Smooth muscle cell (in vitro differentiated cells): ENCODE measurements at regions not wholly inside any gene's neighbourhood (a gene's known extent, or its start where the extent isn't known, plus 50 kb on each side); places are given as distances from the start of the nearest gene placed in this dataset.

Source experiments
- DNase-seq: peaks from one replicate; lab custom pipeline; 2025; ENCODE audit not compliant: unreplicated experiment; lab: John Stamatoyannopoulos, UW
- H2AFZ ChIP-seq: fragments of 200-600 bp; sonication (generic); 2 replicates; pipeline ENCODE4 v1.6.0; 2016; ENCODE audit warnings: antibody characterized with exemption, low read depth, mild to moderate bottlenecking
- H3F3A ChIP-seq: fragments of 200-600 bp; sonication (generic); 2 replicates; pipeline ENCODE4 v1.6.0; 2017; ENCODE audit warnings: antibody characterized with exemption, low read depth
- H3K27ac ChIP-seq: fragments of 200-600 bp; sonication (generic); 2 replicates; pipeline ENCODE4 v1.5.1; 2016; ENCODE audit warnings: low read depth, mild to moderate bottlenecking
- H3K27me3 ChIP-seq: fragments of 200-600 bp; sonication (generic); 2 replicates; pipeline ENCODE4 v1.6.1; 2016; ENCODE audit warnings: low read depth, mild to moderate bottlenecking
- H3K36me3 ChIP-seq: fragments of 200-600 bp; sonication (generic); 2 replicates; pipeline ENCODE4 v1.5.1; 2016; ENCODE audit warnings: low read depth
- H3K4me1 ChIP-seq: fragments of 200-600 bp; sonication (generic); 2 replicates; pipeline ENCODE4 v1.5.1; 2016; ENCODE audit warnings: low read depth
- H3K4me2 ChIP-seq: fragments of 200-600 bp; sonication (generic); 2 replicates; pipeline ENCODE4 v1.6.0; 2016; ENCODE audit warnings: mild to moderate bottlenecking
- H3K4me3 ChIP-seq: fragments of 200-600 bp; sonication (generic); 2 replicates; pipeline ENCODE4 v1.5.1; 2016; ENCODE audit warnings: mild to moderate bottlenecking
- H3K79me2 ChIP-seq: fragments of 200-600 bp; sonication (generic); 2 replicates; pipeline ENCODE4 v1.6.0; 2016; ENCODE audit warnings: low read depth, mild to moderate bottlenecking
- H3K9ac ChIP-seq: fragments of 200-600 bp; sonication (generic); 2 replicates; pipeline ENCODE4 v1.6.0; 2016; ENCODE audit warnings: low read depth
- H3K9me3 ChIP-seq: fragments of 200-600 bp; sonication (generic); replicated peaks from 2 replicates; pipeline ENCODE4 v1.5.1; 2016; ENCODE audit warnings: low read depth
- H4K20me1 ChIP-seq: fragments of 200-600 bp; sonication (generic); 2 replicates; pipeline ENCODE4 v1.6.0; 2016; ENCODE audit warnings: low read depth
- WGBS: methylation state at CpG from one replicate; pipeline ENCODE4 v1.1.7; 2016; ENCODE audit warnings: low lambda C conversion rate; 5-methylcytosine and 5-hydroxymethylcytosine counted together
- TF ChIP-seq, protein P1 (sequence below): fragments of 200-600 bp; sonication (generic); IDR thresholded peaks from 2 replicates; pipeline ENCODE4 v1.5.1; 2017; ENCODE audit warnings: borderline replicate concordance, mild to moderate bottlenecking, antibody characterized with exemption; ENCODE audit not compliant: insufficient read depth, poor library complexity, severe bottlenecking

DNA sequence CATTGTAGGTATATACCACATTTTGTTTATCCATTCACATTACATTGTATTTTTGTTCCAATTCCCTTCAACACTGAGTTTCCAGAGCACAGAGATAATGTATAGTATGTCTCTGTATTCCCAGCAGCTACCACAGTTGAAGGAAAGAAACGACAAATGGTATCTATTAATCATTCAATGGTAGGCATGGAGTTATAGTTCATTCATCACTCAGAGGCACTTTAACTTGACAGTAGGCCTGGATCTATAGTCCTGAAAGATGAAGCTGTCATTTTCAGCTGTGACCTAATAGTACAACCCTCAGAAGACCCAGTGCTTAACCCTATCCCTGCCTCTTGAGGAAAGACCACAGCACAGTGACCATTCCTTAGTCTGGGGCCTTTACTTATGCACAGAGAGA is 163.0 kb upstream of the TMTC4 start:
- Histone ChIP-seq H3K4me1 (no peaks in the 10 kb centered on the region), H3F3A (no peaks in the 10 kb centered on the region), H2AFZ (no peak overlapping the region), H3K4me2 (no peak overlapping the region), H4K20me1 (no peaks in the 10 kb centered on the region), H3K36me3 (no peaks in the 10 kb centered on the region), H3K27ac (no peak overlapping the region), H3K9ac (no peak overlapping the region), H3K4me3 (no peak overlapping the region), H3K27me3 (peaks cover 18% of the 10 kb centered on the region), H3K9me3 (no peaks in the 10 kb centered on the region), H3K79me2 (no peaks in the 10 kb centered on the region)
- TF ChIP-seq, protein P1, sequence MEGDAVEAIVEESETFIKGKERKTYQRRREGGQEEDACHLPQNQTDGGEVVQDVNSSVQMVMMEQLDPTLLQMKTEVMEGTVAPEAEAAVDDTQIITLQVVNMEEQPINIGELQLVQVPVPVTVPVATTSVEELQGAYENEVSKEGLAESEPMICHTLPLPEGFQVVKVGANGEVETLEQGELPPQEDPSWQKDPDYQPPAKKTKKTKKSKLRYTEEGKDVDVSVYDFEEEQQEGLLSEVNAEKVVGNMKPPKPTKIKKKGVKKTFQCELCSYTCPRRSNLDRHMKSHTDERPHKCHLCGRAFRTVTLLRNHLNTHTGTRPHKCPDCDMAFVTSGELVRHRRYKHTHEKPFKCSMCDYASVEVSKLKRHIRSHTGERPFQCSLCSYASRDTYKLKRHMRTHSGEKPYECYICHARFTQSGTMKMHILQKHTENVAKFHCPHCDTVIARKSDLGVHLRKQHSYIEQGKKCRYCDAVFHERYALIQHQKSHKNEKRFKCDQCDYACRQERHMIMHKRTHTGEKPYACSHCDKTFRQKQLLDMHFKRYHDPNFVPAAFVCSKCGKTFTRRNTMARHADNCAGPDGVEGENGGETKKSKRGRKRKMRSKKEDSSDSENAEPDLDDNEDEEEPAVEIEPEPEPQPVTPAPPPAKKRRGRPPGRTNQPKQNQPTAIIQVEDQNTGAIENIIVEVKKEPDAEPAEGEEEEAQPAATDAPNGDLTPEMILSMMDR, result no peak
- WGBS, result 77% methylated on average over 1 of the region's 1 CpG
- no peak for DNase-seq

DNA sequence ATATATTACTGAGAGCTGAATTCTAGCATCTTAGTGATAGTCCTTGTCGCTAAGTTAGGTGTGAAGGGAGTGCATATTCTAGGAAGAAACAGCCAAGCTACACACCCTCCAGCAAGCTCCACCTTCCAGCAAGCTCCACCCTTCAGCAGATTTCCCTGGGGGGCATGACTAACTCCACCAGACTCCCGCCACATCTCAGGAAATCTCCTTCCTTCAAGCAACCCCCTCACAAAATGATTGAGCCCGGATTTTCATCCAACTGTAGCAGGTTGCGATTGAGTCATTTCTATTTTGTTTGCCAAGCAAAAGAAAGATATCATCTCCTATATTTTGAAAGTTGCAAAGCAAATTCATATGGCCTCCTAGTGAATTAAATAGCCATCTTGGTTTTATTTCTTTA is 162.1 kb upstream of the TMTC4 start:
- no peak overlapping the region for H3K27ac ChIP-seq
- 92% methylated on average over 4 of the region's 4 CpGs for WGBS
- no peaks in the 10 kb centered on the region for H3F3A ChIP-seq
- H3K36me3 ChIP-seq, result no peaks in the 10 kb centered on the region
- H3K4me2 ChIP-seq, result no peak overlapping the region
- H2AFZ ChIP-seq, result no peak overlapping the region
- no peak overlapping the region for H3K9ac ChIP-seq
- no peaks in the 10 kb centered on the region for H3K4me1 ChIP-seq
- DNase-seq, result no peak
- no peaks in the 10 kb centered on the region for H3K79me2 ChIP-seq
- no peaks in the 10 kb centered on the region for H3K9me3 ChIP-seq
- TF ChIP-seq, protein P1, result no peak
- no peaks in the 10 kb centered on the region for H4K20me1 ChIP-seq
- H3K4me3 ChIP-seq, result no peak overlapping the region
- peaks cover 9% of the 10 kb centered on the region for H3K27me3 ChIP-seq

DNA sequence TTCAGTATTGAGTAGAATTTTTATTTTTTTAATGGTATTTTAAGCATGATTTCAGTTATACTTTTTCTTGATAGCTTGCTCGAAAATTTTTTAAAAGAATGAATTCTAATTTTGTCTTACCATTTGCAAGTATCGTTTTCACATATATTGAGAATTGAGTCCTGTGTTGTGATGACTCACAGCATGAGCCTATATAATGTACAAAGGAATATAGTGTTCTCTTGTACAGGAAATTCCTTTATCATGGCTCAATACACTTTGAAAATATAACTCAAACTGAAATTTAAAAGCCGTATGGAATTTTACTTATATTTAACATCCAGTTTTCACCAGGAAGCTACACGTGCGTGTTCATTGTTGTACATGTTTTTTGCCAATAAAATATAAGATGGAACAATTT is 161.1 kb upstream of the TMTC4 start:
- Histone ChIP-seq H4K20me1 (no peaks in the 10 kb centered on the region), H3K36me3 (no peaks in the 10 kb centered on the region), H3F3A (no peaks in the 10 kb centered on the region), H3K27ac (no peak overlapping the region), H3K79me2 (no peaks in the 10 kb centered on the region), H3K4me2 (no peak overlapping the region), H3K4me1 (no peaks in the 10 kb centered on the region), H3K27me3 (peaks cover 3% of the 10 kb centered on the region), H3K9ac (no peak overlapping the region), H3K4me3 (no peak overlapping the region), H3K9me3 (no peaks in the 10 kb centered on the region), H2AFZ (no peak overlapping the region)
- TF ChIP-seq, protein P1, result no peak
- no peak for DNase-seq
- 93% methylated on average over 5 of the region's 5 CpGs for WGBS

- no peak for DNase-seq
- TF ChIP-seq, protein P1, result no peak
- H3K27ac ChIP-seq, result no peak overlapping the region
- H3K9ac ChIP-seq, result no peak overlapping the region
- no peaks in the 10 kb centered on the region for H3K36me3 ChIP-seq
- no peaks in the 10 kb centered on the region for H3K9me3 ChIP-seq
- no peaks in the 10 kb centered on the region for H4K20me1 ChIP-seq
- no peak overlapping the region for H3K4me2 ChIP-seq
- peaks cover under 1% of the 10 kb centered on the region for H3K27me3 ChIP-seq
- WGBS, result 69% methylated on average over 6 of the region's 6 CpGs
- no peaks in the 10 kb centered on the region for H3F3A ChIP-seq
- no peak overlapping the region for H2AFZ ChIP-seq
- H3K79me2 ChIP-seq, result no peaks in the 10 kb centered on the region
- H3K4me3 ChIP-seq, result no peak overlapping the region
- H3K4me1 ChIP-seq, result peaks cover under 1% of the 10 kb centered on the region
Observed at GRCh38 chr13:100833427-100833826, 158.8 kb upstream of the TMTC4 start.
